ENCODE measurements at regions not wholly inside any gene's neighbourhood (a gene's known extent, or its start where the extent isn't known, plus 50 kb on each side); places are given as distances from the start of the nearest gene placed in this dataset.

- TF ChIP-seq ARNT (IDR thresholded peaks at IDR 0.05) (no peak), POLR2AphosphoS5 (IDR thresholded peaks at IDR 0.05; ENCODE audit: control insufficient read depth, insufficient read depth, low read depth, low read length) (no peak), FOSL1 (tag; conservative IDR thresholded peaks at IDR 0.05) (no peak)
These were observed 110.0 kb upstream of the ARHGAP5 start for GRCh38 chr14:31966896-31967668.
